SU-DHL-6 (cell line): ENCODE measurements at regions not wholly inside any gene's neighbourhood (a gene's known extent, or its start where the extent isn't known, plus 50 kb on each side); places are given as distances from the start of the nearest gene placed in this dataset.
A peak's percentile ranks its signal among the peaks of the same experiment; 100 is the strongest.

Source experiments
- H2AFZ ChIP-seq: fragments of 200-600 bp; sonication (generic); 2 replicates; pipeline ENCODE4 v1.6.1; 2014; ENCODE audit warnings: low read depth, mild to moderate bottlenecking, moderate library complexity, mixed read lengths, antibody characterized with exemption, low read length; ENCODE audit not compliant: severe bottlenecking
- H3F3A ChIP-seq: fragments of 200-600 bp; shearing (Covaris generic); 2 replicates; pipeline ENCODE4 v1.6.0; 2016; ENCODE audit warnings: antibody characterized with exemption, mild to moderate bottlenecking; ENCODE audit not compliant: insufficient read depth
- H3K27ac ChIP-seq: fragments of 200-600 bp; sonication (generic); 2 replicates; pipeline ENCODE4 v1.5.1; 2016; ENCODE audit warnings: low read depth, mild to moderate bottlenecking, low read length, moderate library complexity, mixed read lengths
- H3K27me3 ChIP-seq: fragments of 200-600 bp; sonication (generic), shearing (Covaris generic); 2 replicates; pipeline ENCODE4 v1.6.0; 2014; ENCODE audit warnings: mild to moderate bottlenecking, low read length
- H3K36me3 ChIP-seq: fragments of 200-600 bp; sonication (generic); 2 replicates; pipeline ENCODE4 v1.6.1; 2014; ENCODE audit warnings: mild to moderate bottlenecking, low read length, mixed read lengths
- H3K4me2 ChIP-seq: fragments of 300-600, 200-600 bp; shearing (Covaris generic), sonication (generic); 2 replicates; pipeline ENCODE4 v1.6.0; 2014; ENCODE audit warnings: low read length, low read depth, mild to moderate bottlenecking; ENCODE audit not compliant: poor library complexity, severe bottlenecking
- H3K4me3 ChIP-seq: fragments of 200-600 bp; sonication (generic); 2 replicates; pipeline ENCODE4 v1.5.1; 2014; ENCODE audit warnings: antibody characterized with exemption, low read length, mild to moderate bottlenecking, mixed read lengths; ENCODE audit not compliant: insufficient read depth, poor library complexity, severe bottlenecking
- H3K79me2 ChIP-seq: fragments of 200-600 bp; sonication (generic); 2 replicates; pipeline ENCODE4 v1.6.1; 2014; ENCODE audit warnings: mild to moderate bottlenecking, low read length, moderate library complexity; ENCODE audit not compliant: insufficient read depth
- H3K9ac ChIP-seq: fragments of 200-600 bp; sonication (generic); 2 replicates; pipeline ENCODE4 v1.7.0; 2014; ENCODE audit warnings: mild to moderate bottlenecking, low read length
- H3K9me2 ChIP-seq: fragments of 200-600 bp; sonication (generic); replicated peaks from 2 replicates; pipeline ENCODE4 v1.6.1; 2014; ENCODE audit warnings: low read length; ENCODE audit not compliant: insufficient read depth
- H3K9me3 ChIP-seq: fragments of 200-600 bp; sonication (generic); 2 replicates; pipeline ENCODE4 v1.6.1; 2014; ENCODE audit warnings: low read length, mixed read lengths; ENCODE audit not compliant: insufficient read depth
- H4K20me1 ChIP-seq: fragments of 200-600 bp; sonication (generic); 2 replicates; pipeline ENCODE4 v1.6.1; 2014; ENCODE audit warnings: low read depth, mild to moderate bottlenecking, antibody characterized with exemption, low read length, moderate library complexity, mixed read lengths
- CTCF ChIP-seq: fragments of 200-600 bp; sonication (generic); IDR thresholded peaks from one replicate; pipeline ENCODE4 v1.5.1; 2017; ENCODE audit warnings: antibody characterized with exemption, mild to moderate bottlenecking, low read length, moderate library complexity; ENCODE audit not compliant: insufficient read depth, poor library complexity, severe bottlenecking
- EZH2phosphoT487 ChIP-seq: fragments of 200-600 bp; sonication (generic), shearing (Covaris generic); conservative IDR thresholded peaks from 2 replicates; pipeline ENCODE4 v1.6.1; 2018; ENCODE audit warnings: mild to moderate bottlenecking, antibody characterized with exemption, low read length, moderate library complexity, mixed read lengths

- Histone ChIP-seq H3K4me3 (no peak overlapping the region), H3K9me3 (no peaks in the 10 kb centered on the region), H3K27ac (no peak overlapping the region), H3K4me2 (peak overlapping the region; percentile 76), H4K20me1 (no peaks in the 10 kb centered on the region; the same call in 1 of the 2 replicates), H2AFZ (no peak overlapping the region), H3K36me3 (no peaks in the 10 kb centered on the region), H3K79me2 (peaks cover 20% of the 10 kb centered on the region), H3K27me3 (no peaks in the 10 kb centered on the region), H3F3A (peaks cover 6% of the 10 kb centered on the region; the same call in 1 of the 2 replicates), H3K9ac (0 out of 2 replicates have a peak overlapping the region, but pooled peaks have one; percentile 20), H3K9me2 (no peaks in the 10 kb centered on the region)
- TF ChIP-seq CTCF (peak; percentile 80), EZH2phosphoT487 (no peak)
These were observed 135.4 kb upstream of the MGAT5 start for GRCh38 chr2:134118279-134119116.

- Histone ChIP-seq H3K9ac (peak overlapping the region; percentile 84), H2AFZ (peak overlapping the region; percentile 62), H3K9me2 (no peaks in the 10 kb centered on the region), H3K9me3 (no peaks in the 10 kb centered on the region), H3K79me2 (peaks cover 26% of the 10 kb centered on the region), H4K20me1 (peaks cover 4% of the 10 kb centered on the region; the same call in 1 of the 2 replicates), H3F3A (peaks cover 6% of the 10 kb centered on the region; the same call in 1 of the 2 replicates), H3K36me3 (no peaks in the 10 kb centered on the region), H3K27me3 (no peaks in the 10 kb centered on the region), H3K27ac (no peak overlapping the region), H3K4me3 (peak overlapping the region; percentile 65), H3K4me2 (peak overlapping the region; percentile 76)
- no peak for TF ChIP-seq EZH2phosphoT487
- no peak for TF ChIP-seq CTCF
These were observed 134.7 kb upstream of the MGAT5 start for GRCh38 chr2:134119117-134119712.

GRCh38 chr2:134119713-134120405 lies 134.0 kb upstream of the MGAT5 start:
- TF ChIP-seq EZH2phosphoT487 = no peak
- TF ChIP-seq CTCF = no peak
- Histone ChIP-seq H3K9me3 (no peaks in the 10 kb centered on the region), H3K36me3 (no peaks in the 10 kb centered on the region), H4K20me1 (peaks cover 9% of the 10 kb centered on the region; the same call in 1 of the 2 replicates), H2AFZ (peak overlapping the region; percentile 71), H3K4me3 (peak overlapping the region; percentile 65), H3K4me2 (peak overlapping the region; percentile 76), H3K9me2 (no peaks in the 10 kb centered on the region), H3K27ac (peak overlapping the region; percentile 67), H3F3A (peaks cover 6% of the 10 kb centered on the region; the same call in 1 of the 2 replicates), H3K79me2 (peaks cover 33% of the 10 kb centered on the region), H3K9ac (peak overlapping the region; percentile 84), H3K27me3 (no peaks in the 10 kb centered on the region)
